ENCODE measurements at regions not wholly inside any gene's neighbourhood (a gene's known extent, or its start where the extent isn't known, plus 50 kb on each side); places are given as distances from the start of the nearest gene placed in this dataset.

DNA sequence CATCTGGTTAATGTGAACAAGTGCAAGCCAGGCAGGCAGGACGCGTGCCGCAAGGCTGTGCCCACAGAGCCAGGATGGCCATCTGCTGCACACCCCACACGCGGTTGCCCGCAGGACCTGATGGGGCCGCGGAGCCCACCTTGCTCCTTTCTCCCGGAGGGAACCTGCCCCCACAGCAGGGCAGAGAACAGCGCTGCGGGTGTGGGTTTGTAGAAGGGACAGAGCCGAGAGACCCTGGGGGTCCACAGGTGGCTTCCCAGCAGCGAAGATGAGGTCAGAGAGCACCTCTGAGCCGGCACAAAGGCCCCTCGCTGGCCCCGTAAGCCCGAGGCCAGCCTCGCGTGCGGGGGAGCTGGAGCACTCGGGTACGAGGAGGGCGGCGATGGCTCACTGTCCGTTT, 460.8 kb upstream of the SALL3 start:
- no peak for TF ChIP-seq POLR2A (IDR thresholded peaks at IDR 0.05)
- TF ChIP-seq, protein P1, sequence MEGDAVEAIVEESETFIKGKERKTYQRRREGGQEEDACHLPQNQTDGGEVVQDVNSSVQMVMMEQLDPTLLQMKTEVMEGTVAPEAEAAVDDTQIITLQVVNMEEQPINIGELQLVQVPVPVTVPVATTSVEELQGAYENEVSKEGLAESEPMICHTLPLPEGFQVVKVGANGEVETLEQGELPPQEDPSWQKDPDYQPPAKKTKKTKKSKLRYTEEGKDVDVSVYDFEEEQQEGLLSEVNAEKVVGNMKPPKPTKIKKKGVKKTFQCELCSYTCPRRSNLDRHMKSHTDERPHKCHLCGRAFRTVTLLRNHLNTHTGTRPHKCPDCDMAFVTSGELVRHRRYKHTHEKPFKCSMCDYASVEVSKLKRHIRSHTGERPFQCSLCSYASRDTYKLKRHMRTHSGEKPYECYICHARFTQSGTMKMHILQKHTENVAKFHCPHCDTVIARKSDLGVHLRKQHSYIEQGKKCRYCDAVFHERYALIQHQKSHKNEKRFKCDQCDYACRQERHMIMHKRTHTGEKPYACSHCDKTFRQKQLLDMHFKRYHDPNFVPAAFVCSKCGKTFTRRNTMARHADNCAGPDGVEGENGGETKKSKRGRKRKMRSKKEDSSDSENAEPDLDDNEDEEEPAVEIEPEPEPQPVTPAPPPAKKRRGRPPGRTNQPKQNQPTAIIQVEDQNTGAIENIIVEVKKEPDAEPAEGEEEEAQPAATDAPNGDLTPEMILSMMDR (IDR thresholded peaks at IDR 0.05), result no peak
